Spleen (tissue), 7 donors: ENCODE measurements at regions not wholly inside any gene's neighbourhood (a gene's known extent, or its start where the extent isn't known, plus 50 kb on each side); places are given as distances from the start of the nearest gene placed in this dataset.

Experiments used
- CTCF ChIP-seq, 11 experiments: fragments of 200-600 bp in 7 of 11; fragments of 450-650 bp in 4 of 11; sonication (generic) in 4 of 11; IDR thresholded peaks in 8 of 11; conservative IDR thresholded peaks in 3 of 11; 1 replicate in 7 of 11; 2 replicates in 4 of 11; pipeline versions ENCODE4 v1.4.0 to v1.8.0; 2016 to 2021; ENCODE audit warnings: antibody characterized with exemption in 11 of 11, inconsistent platforms in 4 of 11, mild to moderate bottlenecking in 1 of 11
- POLR2A ChIP-seq, 3 donors: fragments of 450-650 bp; IDR thresholded peaks; one replicate each; pipeline ENCODE4 v1.5.1; 2017; ENCODE audit warnings: antibody characterized with exemption in 3 of 3, mild to moderate bottlenecking in 1 of 3
- donor health status: DM: no; HTN: no; CAD: no; lungs with moderate emphysema.
- donor health status: DM: no; HTN: no; CAD: no.
- donor health status: DM: no; HTN: no; CAD: no.

- no peak for TF ChIP-seq CTCF (IDR thresholded peaks at IDR 0.05 in 8 of 11, conservative IDR thresholded peaks at IDR 0.05 in 3 of 11)
- no peak for TF ChIP-seq POLR2A (IDR thresholded peaks at IDR 0.05)
Observed at GRCh38 chr2:121038431-121038830, 246.6 kb downstream of the TFCP2L1 start.
